HG02678 (cell line): ENCODE measurements at regions not wholly inside any gene's neighbourhood (a gene's known extent, or its start where the extent isn't known, plus 50 kb on each side); places are given as distances from the start of the nearest gene placed in this dataset.
"Not testable (repeated sequence)": the region's sequence is repeated elsewhere in the genome, so short reads cannot be mapped to it uniquely, and the experiment has no call there.

Source experiments
- ATAC-seq: cut with Tn5 transposase; IDR thresholded peaks from one replicate; pipeline ENCODE4 v1.9.1; 2021; ENCODE audit warnings: mild to moderate bottlenecking, moderate library complexity; ENCODE audit not compliant: unreplicated experiment

DNA sequence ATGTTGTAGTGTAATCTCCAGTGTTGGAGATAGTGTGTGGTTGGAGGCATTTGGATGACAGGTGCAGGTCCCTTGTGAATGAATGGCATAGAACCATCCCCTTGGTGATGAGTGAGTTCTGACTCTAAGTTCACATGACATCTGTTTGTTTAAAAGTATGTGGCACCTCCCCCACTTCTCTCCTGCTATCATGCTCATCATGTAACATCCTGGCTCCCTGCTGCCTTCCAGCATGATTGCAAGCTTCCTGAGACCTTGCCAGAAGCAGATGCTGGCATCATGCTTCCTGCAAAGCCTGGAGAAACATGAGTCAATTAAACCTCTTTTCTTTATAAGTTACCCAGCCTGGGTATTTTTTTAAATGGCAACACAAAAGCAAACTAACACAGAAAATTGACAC lies 499.0 kb upstream of the SEMA3D start:
- no peak for ATAC-seq

DNA sequence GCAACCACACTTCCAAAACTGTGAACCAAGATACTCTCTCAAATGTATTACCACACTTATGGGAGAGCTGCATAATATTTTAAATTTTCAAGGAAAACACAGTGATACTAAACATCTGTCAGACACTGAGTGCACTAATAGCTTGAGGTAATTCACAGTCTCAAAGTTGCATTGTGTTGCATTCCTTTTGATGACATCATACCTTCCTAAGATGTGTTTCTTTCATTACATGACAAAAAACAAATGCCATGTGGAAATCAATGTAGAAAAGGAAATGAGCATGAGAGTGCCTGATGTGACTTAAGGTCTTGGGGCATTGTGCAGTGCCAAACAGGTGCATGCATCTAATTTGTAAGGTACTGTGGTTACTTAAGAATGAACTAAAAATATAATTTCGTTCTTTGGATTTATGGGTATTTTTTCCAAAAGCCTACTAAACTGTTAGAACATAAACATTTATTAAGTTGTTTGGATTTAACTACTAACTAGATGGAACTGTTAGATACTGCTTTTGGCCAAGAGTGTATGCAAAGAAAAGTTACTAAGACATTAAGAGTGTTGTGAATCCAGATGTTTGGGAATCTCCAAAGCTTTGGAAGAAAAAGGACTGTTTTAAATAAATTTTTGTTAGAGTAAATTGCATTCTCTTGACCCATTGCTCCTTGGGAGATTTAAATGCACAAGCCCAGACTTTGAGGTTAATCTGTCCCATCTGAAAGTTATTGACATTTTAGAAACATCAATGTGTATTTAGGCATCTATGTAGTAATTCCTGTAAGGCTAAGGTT lies 496.2 kb upstream of the SEMA3D start:
- no peak for ATAC-seq

- ATAC-seq = no peak
These were observed 494.4 kb upstream of the SEMA3D start for GRCh38 chr7:85681241-85681640.

DNA sequence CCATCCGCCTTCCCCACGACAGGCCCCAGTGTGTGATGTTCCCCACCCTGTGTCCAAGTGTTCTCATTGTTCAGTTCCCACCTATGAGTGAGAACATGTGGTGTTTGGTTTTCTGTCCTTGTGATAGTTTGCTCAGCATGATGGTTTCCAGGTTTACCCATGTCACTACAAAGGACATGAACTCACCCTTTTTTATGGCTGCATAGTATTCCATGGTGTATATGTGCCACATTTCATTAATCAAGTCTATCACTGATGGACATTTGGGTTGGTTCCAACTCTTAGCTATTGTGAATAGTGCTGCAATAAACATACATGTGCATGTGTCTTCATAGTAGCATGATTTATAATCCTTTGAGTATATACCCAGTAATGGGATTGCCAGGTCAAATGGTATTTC lies 488.2 kb upstream of the SEMA3D start:
- ATAC-seq = not testable (repeated sequence)

DNA sequence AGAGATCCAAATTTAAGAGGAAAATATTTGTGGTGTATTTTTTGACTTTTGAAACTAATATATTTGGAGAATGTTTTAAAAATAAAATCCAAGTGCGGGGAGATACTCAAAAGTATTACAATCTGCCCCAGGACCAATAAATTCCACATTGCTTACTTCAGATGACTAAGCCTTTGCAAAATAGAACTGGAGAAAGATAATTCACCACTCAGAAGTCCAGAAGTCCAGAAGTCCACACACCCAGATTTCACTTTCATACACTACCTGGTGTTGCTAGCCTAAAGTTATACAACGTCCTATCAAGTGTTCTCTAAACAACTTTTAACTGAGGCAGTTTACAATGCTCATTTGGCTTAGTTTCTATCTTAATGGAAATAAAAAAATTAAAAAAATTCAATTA lies 487.0 kb upstream of the SEMA3D start:
- ATAC-seq = no peak

- no peak for ATAC-seq
These were observed 482.4 kb upstream of the SEMA3D start for GRCh38 chr7:85669225-85669624.

DNA sequence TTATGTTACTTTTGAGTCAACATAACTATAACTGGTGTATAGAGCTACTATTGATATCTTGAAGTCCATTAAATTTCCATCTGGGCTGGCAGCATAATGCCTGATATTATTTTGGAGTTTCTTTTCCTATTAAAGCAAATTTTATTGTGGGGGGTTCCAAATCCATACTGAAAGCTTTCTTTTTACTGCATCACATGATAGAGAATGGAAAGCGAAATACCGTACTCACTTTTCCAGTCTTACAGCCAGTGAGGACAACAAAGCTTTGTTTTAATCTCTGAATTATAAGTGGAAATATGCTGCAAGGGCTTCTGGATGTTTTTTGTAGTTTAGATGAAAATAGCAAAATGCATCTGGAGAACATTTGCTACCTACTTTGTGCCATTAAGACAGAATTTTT lies 477.5 kb upstream of the SEMA3D start:
- ATAC-seq = no peak

DNA sequence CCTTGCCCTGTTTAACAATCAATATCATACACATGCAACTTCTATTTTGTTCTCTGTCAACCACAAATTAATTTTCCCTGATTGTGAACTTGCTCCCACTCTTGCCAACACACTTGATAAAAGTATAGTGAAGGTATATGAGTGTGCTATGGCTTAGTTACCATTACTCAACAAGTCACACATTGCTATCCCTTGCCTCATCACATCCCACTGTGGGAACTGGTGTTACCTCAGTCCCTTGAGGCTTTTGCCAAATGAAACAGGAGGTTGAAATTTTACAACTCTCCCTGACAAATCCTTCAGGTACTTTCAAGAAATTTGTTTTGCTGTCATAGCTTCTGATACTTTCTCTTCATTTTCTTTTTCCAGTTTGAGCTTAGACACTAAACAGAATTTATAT lies 472.5 kb upstream of the SEMA3D start:
- no peak for ATAC-seq

DNA sequence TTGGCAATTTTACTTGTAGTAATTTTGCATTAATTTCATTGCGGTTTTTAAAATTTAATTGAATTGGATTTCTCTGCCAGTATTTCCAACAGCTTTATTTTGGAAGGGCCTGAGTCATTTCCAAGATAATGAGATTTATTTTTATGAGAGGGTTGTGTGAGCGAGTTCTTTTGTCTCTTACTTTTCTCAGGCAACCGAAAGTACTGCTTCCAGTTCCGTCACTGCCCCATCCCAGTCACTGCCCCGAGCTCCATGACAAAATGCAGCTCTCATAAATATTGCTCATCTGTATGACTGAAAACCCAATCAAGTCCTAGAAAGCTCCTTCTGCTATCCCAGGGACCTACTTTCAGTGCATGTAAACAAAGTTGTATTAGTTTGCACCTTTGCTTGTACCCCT lies 468.4 kb upstream of the SEMA3D start:
- no peak for ATAC-seq

DNA sequence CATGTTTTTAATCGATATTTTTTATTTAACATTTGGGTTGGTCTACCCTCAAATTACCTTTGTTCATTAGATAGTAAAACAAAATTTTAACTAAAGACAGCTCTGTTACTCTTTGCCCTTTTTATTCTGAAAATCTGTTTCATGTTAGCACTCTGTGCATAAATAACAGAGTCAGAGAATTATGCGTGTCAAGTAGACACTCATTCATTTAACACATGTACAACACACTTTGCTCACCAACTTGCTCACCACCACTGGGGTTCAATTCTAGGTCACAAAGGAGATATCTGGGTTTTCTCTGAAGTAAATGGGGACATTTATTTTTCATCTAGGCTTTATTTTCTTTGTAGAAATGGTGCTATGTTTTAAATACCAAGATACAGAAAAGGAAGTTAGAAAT lies 457.4 kb upstream of the SEMA3D start:
- no peak for ATAC-seq

GRCh38 chr7:85641331-85641730 lies 454.5 kb upstream of the SEMA3D start:
- no peak for ATAC-seq

DNA sequence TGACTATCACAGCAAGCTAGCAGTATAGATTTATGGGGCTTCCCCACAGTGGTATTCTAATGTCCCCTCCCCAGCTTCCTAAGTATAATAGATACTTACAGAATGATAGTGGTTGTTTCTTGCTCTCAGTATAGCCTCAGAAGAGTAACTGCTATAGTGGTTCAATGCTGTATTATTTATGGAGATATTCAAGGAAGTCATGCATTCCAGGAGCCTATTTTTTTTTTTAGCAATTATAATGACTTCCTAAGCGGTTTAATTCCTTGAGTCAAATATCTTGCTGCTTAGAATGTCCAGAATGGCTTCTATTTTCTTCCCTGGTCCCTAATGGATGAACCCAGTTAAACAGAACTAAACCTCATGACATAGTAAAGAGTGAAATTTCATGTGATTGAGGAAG lies 451.5 kb upstream of the SEMA3D start:
- no peak for ATAC-seq

DNA sequence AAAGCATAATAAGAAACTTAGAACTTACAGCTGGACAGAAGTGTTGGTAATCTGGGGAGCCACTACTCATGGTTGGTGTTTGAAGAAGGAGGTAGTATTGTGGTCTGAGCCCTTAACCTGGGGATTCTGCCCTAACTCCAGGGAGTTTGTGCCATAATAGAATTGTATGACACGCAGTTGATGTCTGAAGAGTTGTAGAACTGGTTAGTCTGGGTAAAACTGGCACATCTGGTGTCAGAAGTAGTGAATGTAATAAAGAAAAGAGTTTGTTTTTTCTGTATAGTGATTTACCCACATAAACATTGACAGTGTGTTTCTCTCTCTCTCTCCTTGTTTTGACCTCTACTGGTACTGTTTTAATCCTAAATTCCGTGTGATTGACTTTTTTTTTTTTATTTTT lies 448.1 kb upstream of the SEMA3D start:
- ATAC-seq = no peak

DNA sequence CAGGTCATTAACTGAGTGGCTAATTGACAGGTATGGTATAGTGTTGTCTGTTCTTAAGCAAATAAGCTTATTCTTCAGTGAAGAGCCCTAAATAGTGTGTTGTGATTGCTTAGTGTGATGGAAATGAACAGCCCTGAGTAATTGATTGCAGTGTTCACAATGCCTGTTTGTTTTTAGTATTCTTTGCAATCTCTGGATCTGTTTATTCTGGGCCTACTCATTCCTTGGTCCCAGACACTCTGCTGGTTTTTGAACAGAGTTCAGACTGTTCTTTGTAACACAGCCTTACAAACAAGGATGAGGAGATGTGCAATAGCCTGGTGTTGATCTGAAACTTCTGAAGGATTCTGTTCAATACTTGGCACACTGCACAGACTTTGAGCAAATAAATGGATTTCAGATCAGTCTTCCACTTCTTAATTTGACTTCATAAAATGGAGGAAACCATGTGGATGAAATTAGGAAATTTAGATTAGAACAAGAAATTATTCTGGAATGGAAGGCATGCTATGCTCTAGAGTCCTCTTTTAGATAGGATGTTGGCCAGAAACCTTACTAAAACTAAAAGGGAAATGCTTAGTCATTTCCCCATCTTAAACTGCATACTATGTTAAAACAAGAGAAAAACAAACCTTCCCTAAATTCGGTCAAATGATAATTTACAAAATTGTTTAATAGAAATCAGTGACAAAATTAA lies 444.2 kb upstream of the SEMA3D start:
- no peak for ATAC-seq

DNA sequence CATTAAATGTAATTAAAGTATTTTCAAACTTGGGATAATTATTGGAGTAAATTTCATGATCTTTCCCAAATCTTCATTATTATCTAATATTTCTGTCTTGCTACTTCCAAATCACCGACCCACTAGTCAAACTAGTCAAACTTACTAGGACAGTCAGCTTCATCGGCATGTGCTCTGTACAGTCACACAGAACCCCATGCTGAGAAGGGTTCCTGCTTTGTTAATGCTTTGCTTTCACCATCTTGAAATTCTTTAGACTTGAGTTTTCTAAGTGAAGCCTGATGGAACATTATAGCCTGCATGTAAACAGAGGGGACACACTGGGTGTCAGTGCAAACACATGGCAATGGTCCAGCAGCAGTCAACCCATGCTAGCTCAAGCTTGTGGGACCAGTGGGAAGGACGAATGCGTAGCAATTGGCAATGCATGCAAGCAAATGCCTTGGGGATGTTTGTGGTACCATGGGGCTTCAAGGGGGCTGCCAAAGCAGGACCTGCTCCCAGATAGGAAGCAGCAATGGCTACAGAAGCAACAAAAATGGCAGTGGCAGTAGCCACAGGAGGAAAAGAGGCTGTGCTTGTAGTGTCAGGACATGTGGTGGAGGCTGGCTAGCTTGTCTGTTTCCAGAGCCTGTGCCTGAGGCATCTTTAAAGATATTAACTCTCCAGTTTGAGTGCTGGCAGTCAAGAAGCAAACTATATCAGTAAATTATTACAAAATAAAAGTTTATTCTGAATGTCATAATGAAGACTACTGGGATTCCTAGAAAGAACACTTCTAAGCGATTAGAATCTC lies 441.1 kb upstream of the SEMA3D start:
- no peak for ATAC-seq

DNA sequence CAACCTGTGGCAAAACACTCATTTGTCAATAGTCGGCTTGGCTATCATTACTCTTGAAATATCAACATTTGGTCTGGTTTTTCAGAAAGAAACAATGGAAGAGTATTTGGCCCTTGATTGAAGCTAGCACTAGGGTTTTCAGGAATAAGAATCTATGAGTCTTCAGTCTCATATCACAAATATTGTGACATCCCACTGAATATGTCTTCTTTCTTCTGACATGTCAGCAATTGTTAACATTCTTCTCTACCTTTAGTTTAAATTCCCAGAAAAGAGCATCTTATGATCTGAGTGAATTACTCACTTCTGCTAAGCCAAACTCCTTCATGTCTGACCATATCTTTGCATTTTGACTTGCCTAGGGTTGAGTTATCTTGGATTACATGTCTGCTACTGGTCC lies 435.2 kb upstream of the SEMA3D start:
- ATAC-seq = no peak

GRCh38 chr7:85620936-85621685 lies 434.3 kb upstream of the SEMA3D start:
- ATAC-seq = no peak

GRCh38 chr7:85619236-85619635 lies 432.4 kb upstream of the SEMA3D start:
- ATAC-seq = no peak

DNA sequence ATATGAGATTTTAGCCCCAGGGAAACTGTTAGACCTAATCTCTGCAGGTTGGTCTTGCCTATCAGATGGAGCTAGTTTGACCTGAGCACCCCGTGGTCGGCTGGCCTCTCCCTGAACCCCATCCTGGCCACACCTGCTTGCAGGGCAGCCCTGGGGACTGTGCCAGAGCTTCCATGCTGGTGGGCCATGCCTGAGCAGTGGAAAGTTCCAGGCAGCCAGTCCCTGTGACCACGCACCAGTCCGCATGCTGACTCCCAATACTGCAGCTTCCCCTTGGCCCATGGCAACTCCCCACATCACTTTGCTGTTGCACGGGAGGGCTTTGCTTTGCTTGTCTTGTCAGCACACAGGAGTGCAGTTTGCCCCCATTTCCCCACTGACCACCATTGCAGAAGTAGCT lies 427.8 kb upstream of the SEMA3D start:
- ATAC-seq = no peak

DNA sequence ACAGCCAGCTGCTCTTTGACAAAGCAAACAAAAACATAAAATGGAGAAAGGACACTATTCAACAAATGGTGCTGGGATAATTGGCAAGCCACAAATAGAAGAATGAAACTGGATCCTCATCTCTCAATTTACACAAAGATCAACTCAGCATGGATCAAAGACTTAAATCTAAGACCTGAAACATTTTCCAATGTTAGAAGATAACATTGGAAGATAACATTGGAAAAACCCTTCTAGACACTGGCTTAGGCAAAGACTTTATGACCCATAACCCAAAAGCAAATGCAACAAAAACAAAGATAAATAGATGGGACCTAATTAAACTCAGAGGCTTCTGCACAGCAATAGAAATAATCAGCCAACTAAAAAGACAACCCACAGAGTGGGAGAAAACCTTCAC lies 425.7 kb upstream of the SEMA3D start:
- no peak for ATAC-seq

GRCh38 chr7:85608804-85609203 lies 421.9 kb upstream of the SEMA3D start:
- ATAC-seq = no peak
